ENCODE measurements at regions not wholly inside any gene's neighbourhood (a gene's known extent, or its start where the extent isn't known, plus 50 kb on each side); places are given as distances from the start of the nearest gene placed in this dataset.

DNA sequence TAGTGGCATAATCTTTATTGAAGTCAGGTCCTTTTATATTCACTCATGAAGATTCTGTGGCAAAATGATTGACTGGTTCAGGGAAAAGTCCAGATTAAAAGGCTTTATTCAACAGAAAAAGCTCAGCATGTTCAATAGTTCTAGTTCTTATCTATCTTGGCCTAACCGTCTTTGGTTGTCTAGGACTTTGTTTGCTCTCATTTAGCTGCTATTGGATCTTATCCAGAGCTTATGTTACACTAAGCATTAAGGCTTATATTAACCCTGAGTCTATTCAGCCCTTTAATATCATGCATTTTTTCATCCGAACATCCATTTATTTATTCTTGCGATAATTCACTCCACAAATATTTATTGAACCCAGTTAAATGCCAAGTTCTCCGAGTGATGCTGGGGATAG, 601.0 kb upstream of the SGO1 start:
- TF ChIP-seq, protein P1, sequence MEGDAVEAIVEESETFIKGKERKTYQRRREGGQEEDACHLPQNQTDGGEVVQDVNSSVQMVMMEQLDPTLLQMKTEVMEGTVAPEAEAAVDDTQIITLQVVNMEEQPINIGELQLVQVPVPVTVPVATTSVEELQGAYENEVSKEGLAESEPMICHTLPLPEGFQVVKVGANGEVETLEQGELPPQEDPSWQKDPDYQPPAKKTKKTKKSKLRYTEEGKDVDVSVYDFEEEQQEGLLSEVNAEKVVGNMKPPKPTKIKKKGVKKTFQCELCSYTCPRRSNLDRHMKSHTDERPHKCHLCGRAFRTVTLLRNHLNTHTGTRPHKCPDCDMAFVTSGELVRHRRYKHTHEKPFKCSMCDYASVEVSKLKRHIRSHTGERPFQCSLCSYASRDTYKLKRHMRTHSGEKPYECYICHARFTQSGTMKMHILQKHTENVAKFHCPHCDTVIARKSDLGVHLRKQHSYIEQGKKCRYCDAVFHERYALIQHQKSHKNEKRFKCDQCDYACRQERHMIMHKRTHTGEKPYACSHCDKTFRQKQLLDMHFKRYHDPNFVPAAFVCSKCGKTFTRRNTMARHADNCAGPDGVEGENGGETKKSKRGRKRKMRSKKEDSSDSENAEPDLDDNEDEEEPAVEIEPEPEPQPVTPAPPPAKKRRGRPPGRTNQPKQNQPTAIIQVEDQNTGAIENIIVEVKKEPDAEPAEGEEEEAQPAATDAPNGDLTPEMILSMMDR (IDR thresholded peaks at IDR 0.05), result no peak
- TF ChIP-seq POLR2AphosphoS5 (IDR thresholded peaks at IDR 0.05), result no peak
- TF ChIP-seq POLR2A (IDR thresholded peaks at IDR 0.05), result no peak
